HL-60 (cell line): ENCODE measurements at regions not wholly inside any gene's neighbourhood (a gene's known extent, or its start where the extent isn't known, plus 50 kb on each side); places are given as distances from the start of the nearest gene placed in this dataset.
A peak's percentile ranks its signal among the peaks of the same experiment; 100 is the strongest.

Experiments used
- DNase-seq, 2 experiments: peaks; one replicate each; pipeline ENCODE4 v3.0.0-alpha.2; 2010 to 2020; ENCODE audit warnings: low read depth in 1 of 2, low spot score in 1 of 2
- H3K27ac ChIP-seq: fragments of 250-450 bp; sonication (Bioruptor Pico); replicated peaks from 2 replicates; pipeline ENCODE4 v1.5.1; 2020; ENCODE audit warnings: mild to moderate bottlenecking, moderate library complexity
- H3K27me3 ChIP-seq: fragments of 250-450 bp; sonication (Bioruptor Pico); 2 replicates; pipeline ENCODE4 v1.5.1; 2021; ENCODE audit warnings: mild to moderate bottlenecking, moderate library complexity; ENCODE audit not compliant: insufficient read depth, poor library complexity, severe bottlenecking
- H3K4me3 ChIP-seq: replicated peaks from 2 replicates; pipeline ENCODE4 v1.5.1; 2011; ENCODE audit warnings: mild to moderate bottlenecking, control low read depth, low read length; ENCODE audit not compliant: insufficient read depth
- CTCF ChIP-seq: IDR thresholded peaks from one replicate; pipeline ENCODE4 v1.5.1; 2011; ENCODE audit warnings: low read length, control low read depth, inconsistent platforms; ENCODE audit not compliant: insufficient read depth
- GABPA ChIP-seq: IDR thresholded peaks from 2 replicates; pipeline ENCODE4 v1.6.1; 2012; ENCODE audit warnings: low read depth
- POLR2AphosphoS5 ChIP-seq: IDR thresholded peaks from 2 replicates; pipeline ENCODE4 v1.6.1; 2012; ENCODE audit warnings: low read depth
- REST ChIP-seq: IDR thresholded peaks from 2 replicates; pipeline ENCODE4 v1.6.1; 2012; ENCODE audit warnings: low read depth; ENCODE audit not compliant: insufficient replicate concordance
- SPI1 ChIP-seq: IDR thresholded peaks from 2 replicates; pipeline ENCODE4 v1.6.1; 2012; ENCODE audit warnings: low read depth, mild to moderate bottlenecking, borderline replicate concordance

GRCh38 chr4:11503166-11503565 lies 74.5 kb upstream of the HS3ST1 start:
- TF ChIP-seq SPI1 (no peak), POLR2AphosphoS5 (no peak), CTCF (no peak), GABPA (no peak), REST (no peak)
- no peak overlapping the region for H3K4me3 ChIP-seq
- no peak for DNase-seq
- no peaks in the 10 kb centered on the region for H3K27me3 ChIP-seq
- no peak overlapping the region for H3K27ac ChIP-seq

GRCh38 chr4:11497972-11498371 lies 69.3 kb upstream of the HS3ST1 start:
- no peak for TF ChIP-seq SPI1
- TF ChIP-seq GABPA, result no peak
- no peak for TF ChIP-seq CTCF
- TF ChIP-seq POLR2AphosphoS5, result no peak
- TF ChIP-seq REST, result no peak
- DNase-seq, result no peak
- H3K27ac ChIP-seq, result no peak overlapping the region

GRCh38 chr4:11497212-11497806 lies 68.6 kb upstream of the HS3ST1 start:
- H3K4me3 ChIP-seq, result no peak overlapping the region
- DNase-seq, result peak; percentile 17 to 23
- TF ChIP-seq CTCF (peak; percentile 31), SPI1 (no peak), POLR2AphosphoS5 (no peak)
- no peak overlapping the region for H3K27ac ChIP-seq
- no peaks in the 10 kb centered on the region for H3K27me3 ChIP-seq

More at GRCh38 chr4:11497972-11498371, 69.3 kb upstream of the HS3ST1 start:
- no peak overlapping the region for H3K4me3 ChIP-seq
- no peaks in the 10 kb centered on the region for H3K27me3 ChIP-seq

- no peak for TF ChIP-seq REST
- TF ChIP-seq GABPA, result no peak
- TF ChIP-seq SPI1, result no peak
- TF ChIP-seq CTCF, result no peak
- TF ChIP-seq POLR2AphosphoS5, result no peak
- H3K27ac ChIP-seq, result no peak overlapping the region
- no peak for DNase-seq
- H3K4me3 ChIP-seq, result no peak overlapping the region
- no peaks in the 10 kb centered on the region for H3K27me3 ChIP-seq
Measured at GRCh38 chr4:11496351-11496829, 67.7 kb upstream of the HS3ST1 start.
